ENCODE measurements at regions not wholly inside any gene's neighbourhood (a gene's known extent, or its start where the extent isn't known, plus 50 kb on each side); places are given as distances from the start of the nearest gene placed in this dataset.

GRCh38 chr11:33480626-33481025 lies 220.0 kb downstream of the C11orf91 start:
- no peak for DNase-seq (ENCODE audit: low read depth)
- no peak overlapping the region for H3K4me3 ChIP-seq (ENCODE audit: low read depth, low read length)
- TF ChIP-seq CTCF (conservative IDR thresholded peaks at IDR 0.05; ENCODE audit: low read depth, low read length): no peak

GRCh38 chr11:33479231-33479630 lies 221.4 kb downstream of the C11orf91 start:
- no peak for TF ChIP-seq CTCF (conservative IDR thresholded peaks at IDR 0.05; ENCODE audit: low read depth, low read length)
- DNase-seq (ENCODE audit: low read depth): no peak
- H3K4me3 ChIP-seq (ENCODE audit: low read depth, low read length): no peak overlapping the region

GRCh38 chr11:33478111-33478573 lies 221.0 kb downstream of the HIPK3 start:
- DNase-seq (ENCODE audit: low read depth): no peak
- no peak overlapping the region for H3K4me3 ChIP-seq (ENCODE audit: low read depth, low read length)
- no peak for TF ChIP-seq CTCF (conservative IDR thresholded peaks at IDR 0.05; ENCODE audit: low read depth, low read length)

- DNase-seq (ENCODE audit: low read depth): no peak
- H3K4me3 ChIP-seq (ENCODE audit: low read depth, low read length): no peak overlapping the region
- no peak for TF ChIP-seq CTCF (conservative IDR thresholded peaks at IDR 0.05; ENCODE audit: low read depth, low read length)
Measured at GRCh38 chr11:33476945-33477606, 219.9 kb downstream of the HIPK3 start.

GRCh38 chr11:33475993-33476392 lies 218.8 kb downstream of the HIPK3 start:
- DNase-seq (ENCODE audit: low read depth): peak; percentile 32
- H3K4me3 ChIP-seq (ENCODE audit: low read depth, low read length): no peak overlapping the region
- no peak for TF ChIP-seq CTCF (conservative IDR thresholded peaks at IDR 0.05; ENCODE audit: low read depth, low read length)

- no peak overlapping the region for H3K4me3 ChIP-seq (ENCODE audit: low read depth, low read length)
- TF ChIP-seq CTCF (conservative IDR thresholded peaks at IDR 0.05; ENCODE audit: low read depth, low read length): no peak
- no peak for DNase-seq (ENCODE audit: low read depth)
Measured at GRCh38 chr11:33474866-33475265, 217.7 kb downstream of the HIPK3 start.

- TF ChIP-seq CTCF (conservative IDR thresholded peaks at IDR 0.05; ENCODE audit: low read depth, low read length): no peak
- no peak overlapping the region for H3K4me3 ChIP-seq (ENCODE audit: low read depth, low read length)
- no peak for DNase-seq (ENCODE audit: low read depth)
Measured at GRCh38 chr11:33471541-33471940, 214.4 kb downstream of the HIPK3 start.
